ENCODE measurements at regions not wholly inside any gene's neighbourhood (a gene's known extent, or its start where the extent isn't known, plus 50 kb on each side); places are given as distances from the start of the nearest gene placed in this dataset.

DNA sequence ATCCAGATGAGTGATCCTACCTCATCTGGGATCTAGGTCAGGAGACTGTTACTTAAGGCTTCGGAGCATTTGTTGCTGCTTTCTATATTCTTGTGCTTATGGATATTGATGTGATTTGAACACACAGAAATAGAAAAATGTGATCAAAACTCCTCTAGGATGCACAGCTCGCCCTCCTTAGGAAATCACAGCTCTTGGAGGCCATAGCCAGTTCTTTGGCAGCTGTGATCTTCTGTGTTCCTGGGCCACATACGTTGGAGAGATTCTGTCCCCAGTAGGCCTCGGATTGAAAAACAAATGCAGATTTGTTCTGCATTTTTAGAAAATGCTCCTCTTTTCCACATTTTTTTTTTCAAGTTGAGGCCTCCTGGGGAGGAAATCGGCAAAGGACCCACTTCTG, 437.4 kb upstream of the THBS1 start:
- TF ChIP-seq RAD21 (conservative IDR thresholded peaks at IDR 0.05), result no peak
- H3K27me3 ChIP-seq (ENCODE audit: insufficient read depth, low read depth, low read length), result no peaks in the 10 kb centered on the region

GRCh38 chr15:39144051-39144450, 436.8 kb upstream of the THBS1 start:
- Histone ChIP-seq H3K27me3 (ENCODE audit: insufficient read depth, low read depth, low read length) (no peaks in the 10 kb centered on the region), H3F3A (ENCODE audit: insufficient read depth, low read length, poor library complexity, severe bottlenecking) (no peaks in the 10 kb centered on the region), H3K79me2 (replicated peaks; ENCODE audit: insufficient read depth, low read length) (no peaks in the 10 kb centered on the region), H4K20me1 (ENCODE audit: insufficient read depth) (no peaks in the 10 kb centered on the region), H2AFZ (ENCODE audit: low read depth, low read length) (no peak overlapping the region), H3K4me2 (ENCODE audit: low read length) (no peak overlapping the region), H3K4me3 (ENCODE audit: low read length) (no peak overlapping the region), H3K27ac (ENCODE audit: low read length) (no peak overlapping the region), H3K9me3 (ENCODE audit: low read length) (no peaks in the 10 kb centered on the region), H3K9me2 (ENCODE audit: insufficient read depth, low read length) (no peaks in the 10 kb centered on the region), H3K36me3 (ENCODE audit: insufficient read depth, low read length) (no peaks in the 10 kb centered on the region), H3K9ac (ENCODE audit: low read length) (no peak overlapping the region)
- TF ChIP-seq SMC3 (conservative IDR thresholded peaks at IDR 0.05; ENCODE audit: poor library complexity) (no peak), RAD21 (conservative IDR thresholded peaks at IDR 0.05) (no peak)

More for the DNA sequence above, 437.4 kb upstream of the THBS1 start:
- no peaks in the 10 kb centered on the region for H3K9me2 ChIP-seq (ENCODE audit: insufficient read depth, low read length)
- H2AFZ ChIP-seq (ENCODE audit: low read depth, low read length), result no peak overlapping the region
- no peak overlapping the region for H3K27ac ChIP-seq (ENCODE audit: low read length)
- no peaks in the 10 kb centered on the region for H3F3A ChIP-seq (ENCODE audit: insufficient read depth, low read length, poor library complexity, severe bottlenecking)
- no peak overlapping the region for H3K4me2 ChIP-seq (ENCODE audit: low read length)
- H3K9me3 ChIP-seq (ENCODE audit: low read length), result no peaks in the 10 kb centered on the region
- H4K20me1 ChIP-seq (ENCODE audit: insufficient read depth), result no peaks in the 10 kb centered on the region
- H3K9ac ChIP-seq (ENCODE audit: low read length), result no peak overlapping the region
- no peak overlapping the region for H3K4me3 ChIP-seq (ENCODE audit: low read length)
- no peaks in the 10 kb centered on the region for H3K79me2 ChIP-seq (replicated peaks; ENCODE audit: insufficient read depth, low read length)
- no peaks in the 10 kb centered on the region for H3K36me3 ChIP-seq (ENCODE audit: insufficient read depth, low read length)

GRCh38 chr15:39144613-39145499, 436.0 kb upstream of the THBS1 start:
- Histone ChIP-seq H3K9me3 (ENCODE audit: low read length) (no peaks in the 10 kb centered on the region), H3K4me2 (ENCODE audit: low read length) (no peak overlapping the region), H3K27me3 (ENCODE audit: insufficient read depth, low read depth, low read length) (no peaks in the 10 kb centered on the region)

More at GRCh38 chr15:39144613-39145499, 436.0 kb upstream of the THBS1 start:
- no peak for TF ChIP-seq EZH2 (IDR thresholded peaks at IDR 0.05; ENCODE audit: borderline replicate concordance, insufficient read depth, low read length, poor library complexity, severe bottlenecking)
- no peak for TF ChIP-seq RAD21 (conservative IDR thresholded peaks at IDR 0.05)
- no peak for TF ChIP-seq EP300 (conservative IDR thresholded peaks at IDR 0.05; ENCODE audit: poor library complexity, severe bottlenecking)
- TF ChIP-seq, protein P1, sequence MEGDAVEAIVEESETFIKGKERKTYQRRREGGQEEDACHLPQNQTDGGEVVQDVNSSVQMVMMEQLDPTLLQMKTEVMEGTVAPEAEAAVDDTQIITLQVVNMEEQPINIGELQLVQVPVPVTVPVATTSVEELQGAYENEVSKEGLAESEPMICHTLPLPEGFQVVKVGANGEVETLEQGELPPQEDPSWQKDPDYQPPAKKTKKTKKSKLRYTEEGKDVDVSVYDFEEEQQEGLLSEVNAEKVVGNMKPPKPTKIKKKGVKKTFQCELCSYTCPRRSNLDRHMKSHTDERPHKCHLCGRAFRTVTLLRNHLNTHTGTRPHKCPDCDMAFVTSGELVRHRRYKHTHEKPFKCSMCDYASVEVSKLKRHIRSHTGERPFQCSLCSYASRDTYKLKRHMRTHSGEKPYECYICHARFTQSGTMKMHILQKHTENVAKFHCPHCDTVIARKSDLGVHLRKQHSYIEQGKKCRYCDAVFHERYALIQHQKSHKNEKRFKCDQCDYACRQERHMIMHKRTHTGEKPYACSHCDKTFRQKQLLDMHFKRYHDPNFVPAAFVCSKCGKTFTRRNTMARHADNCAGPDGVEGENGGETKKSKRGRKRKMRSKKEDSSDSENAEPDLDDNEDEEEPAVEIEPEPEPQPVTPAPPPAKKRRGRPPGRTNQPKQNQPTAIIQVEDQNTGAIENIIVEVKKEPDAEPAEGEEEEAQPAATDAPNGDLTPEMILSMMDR (IDR thresholded peaks at IDR 0.05; ENCODE audit: poor library complexity, severe bottlenecking), result no peak
- no peak for TF ChIP-seq POLR2AphosphoS5 (IDR thresholded peaks at IDR 0.05)
- TF ChIP-seq, protein P2, sequence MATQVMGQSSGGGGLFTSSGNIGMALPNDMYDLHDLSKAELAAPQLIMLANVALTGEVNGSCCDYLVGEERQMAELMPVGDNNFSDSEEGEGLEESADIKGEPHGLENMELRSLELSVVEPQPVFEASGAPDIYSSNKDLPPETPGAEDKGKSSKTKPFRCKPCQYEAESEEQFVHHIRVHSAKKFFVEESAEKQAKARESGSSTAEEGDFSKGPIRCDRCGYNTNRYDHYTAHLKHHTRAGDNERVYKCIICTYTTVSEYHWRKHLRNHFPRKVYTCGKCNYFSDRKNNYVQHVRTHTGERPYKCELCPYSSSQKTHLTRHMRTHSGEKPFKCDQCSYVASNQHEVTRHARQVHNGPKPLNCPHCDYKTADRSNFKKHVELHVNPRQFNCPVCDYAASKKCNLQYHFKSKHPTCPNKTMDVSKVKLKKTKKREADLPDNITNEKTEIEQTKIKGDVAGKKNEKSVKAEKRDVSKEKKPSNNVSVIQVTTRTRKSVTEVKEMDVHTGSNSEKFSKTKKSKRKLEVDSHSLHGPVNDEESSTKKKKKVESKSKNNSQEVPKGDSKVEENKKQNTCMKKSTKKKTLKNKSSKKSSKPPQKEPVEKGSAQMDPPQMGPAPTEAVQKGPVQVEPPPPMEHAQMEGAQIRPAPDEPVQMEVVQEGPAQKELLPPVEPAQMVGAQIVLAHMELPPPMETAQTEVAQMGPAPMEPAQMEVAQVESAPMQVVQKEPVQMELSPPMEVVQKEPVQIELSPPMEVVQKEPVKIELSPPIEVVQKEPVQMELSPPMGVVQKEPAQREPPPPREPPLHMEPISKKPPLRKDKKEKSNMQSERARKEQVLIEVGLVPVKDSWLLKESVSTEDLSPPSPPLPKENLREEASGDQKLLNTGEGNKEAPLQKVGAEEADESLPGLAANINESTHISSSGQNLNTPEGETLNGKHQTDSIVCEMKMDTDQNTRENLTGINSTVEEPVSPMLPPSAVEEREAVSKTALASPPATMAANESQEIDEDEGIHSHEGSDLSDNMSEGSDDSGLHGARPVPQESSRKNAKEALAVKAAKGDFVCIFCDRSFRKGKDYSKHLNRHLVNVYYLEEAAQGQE (IDR thresholded peaks at IDR 0.05; ENCODE audit: borderline replicate concordance), result no peak
- no peak for TF ChIP-seq TAF1 (IDR thresholded peaks at IDR 0.05; ENCODE audit: low read depth)
- TF ChIP-seq SMC3 (conservative IDR thresholded peaks at IDR 0.05; ENCODE audit: poor library complexity), result no peak
- no peak for TF ChIP-seq MXI1 (conservative IDR thresholded peaks at IDR 0.05; ENCODE audit: poor library complexity, severe bottlenecking)
- Histone ChIP-seq H3K27ac (ENCODE audit: low read length) (no peak overlapping the region), H3K36me3 (ENCODE audit: insufficient read depth, low read length) (no peaks in the 10 kb centered on the region), H3F3A (ENCODE audit: insufficient read depth, low read length, poor library complexity, severe bottlenecking) (no peaks in the 10 kb centered on the region), H3K79me2 (replicated peaks; ENCODE audit: insufficient read depth, low read length) (no peaks in the 10 kb centered on the region), H3K4me3 (ENCODE audit: low read length) (no peak overlapping the region), H3K9ac (ENCODE audit: low read length) (no peak overlapping the region), H4K20me1 (ENCODE audit: insufficient read depth) (no peaks in the 10 kb centered on the region), H3K9me2 (ENCODE audit: insufficient read depth, low read length) (no peaks in the 10 kb centered on the region), H2AFZ (ENCODE audit: low read depth, low read length) (no peak overlapping the region)
